ENCODE measurements at regions not wholly inside any gene's neighbourhood (a gene's known extent, or its start where the extent isn't known, plus 50 kb on each side); places are given as distances from the start of the nearest gene placed in this dataset.

- POLR2A ChIA-PET, result no interaction called here
Measured at GRCh38 chr5:1670351-1670750, 129.3 kb downstream of the MRPL36 start.

More at GRCh38 chr5:1670351-1670750, 129.3 kb downstream of the MRPL36 start:
- H3K4me1 ChIP-seq (ENCODE audit: control insufficient read depth in 1 of 2, insufficient read depth in 2 of 2, low read length in 2 of 2), result peaks cover 6% of the 10 kb centered on the region in 2 experiments; a peak in 3 of 4 replicates
- H3K27ac ChIP-seq (ENCODE audit: low read depth, low read length), result no peak overlapping the region
- BruUV-seq (replicated peaks), result no TSS peak
- ChIA-PET RAD21 (ENCODE audit: low non-redundant PET in 1 of 2, low total read pairs in 2 of 2, uncharacterized antibody in 2 of 2, unreplicated experiment in 2 of 2) (no interaction called here), CTCF (no interaction called here)
- no peaks in the 10 kb centered on the region for H4K20me1 ChIP-seq (ENCODE audit: insufficient read depth)
- H3K9me3 ChIP-seq (ENCODE audit: control insufficient read depth in 1 of 2, insufficient read depth in 1 of 2, low read depth in 1 of 2, low read length in 2 of 2), result no peaks in the 10 kb centered on the region
- H2AFZ ChIP-seq (ENCODE audit: low read depth, low read length, poor library complexity, severe bottlenecking), result no peak overlapping the region
- DNase-seq (ENCODE audit: low read depth, low spot score), result no peak
- H3K4me2 ChIP-seq (ENCODE audit: low read length), result no peak overlapping the region
- intact Hi-C loops (cut with micrococcal nuclease), result loop anchor here (10.0 kb wide), 2 partner anchors 354 to 484 kb away; no protein-coding TSS in a partner anchor
- no peaks in the 10 kb centered on the region for H3K9me2 ChIP-seq (ENCODE audit: insufficient read depth)
- H3K79me2 ChIP-seq (ENCODE audit: insufficient read depth, low read length), result no peaks in the 10 kb centered on the region
- no peak overlapping the region for H3K9ac ChIP-seq (ENCODE audit: low read length)
- H3K4me3 ChIP-seq (replicated peaks in 1 of 2; ENCODE audit: low read depth in 1 of 2, low read length in 2 of 2), result no peak overlapping the region
- ATAC-seq, result no peak
- H3K27me3 ChIP-seq (ENCODE audit: insufficient read depth, low read length), result peaks cover 6% of the 10 kb centered on the region; the same call in 1 of the 2 replicates
- H3K36me3 ChIP-seq (ENCODE audit: control insufficient read depth in 1 of 2, insufficient read depth in 2 of 2, low read length in 2 of 2), result no peaks in the 10 kb centered on the region
- TF ChIP-seq ELF1 (IDR thresholded peaks at IDR 0.05; ENCODE audit: borderline replicate concordance, low read depth) (no peak), CBX3 (IDR thresholded peaks at IDR 0.05; ENCODE audit: low read depth) (no peak), SIN3A (IDR thresholded peaks at IDR 0.05; ENCODE audit: low read depth) (no peak), CTCF (IDR thresholded peaks at IDR 0.05 in 2 of 3, conservative IDR thresholded peaks at IDR 0.05 in 1 of 3; ENCODE audit: borderline replicate concordance in 1 of 3, insufficient read depth in 1 of 3, low read depth in 2 of 3, low read length in 2 of 3) (no peak), EGR1 (IDR thresholded peaks at IDR 0.05; ENCODE audit: low read depth) (no peak), TCF7L2 (IDR thresholded peaks at IDR 0.05; ENCODE audit: borderline replicate concordance, extremely low read depth, insufficient read depth, insufficient read length) (no peak), EZH2phosphoT487 (IDR thresholded peaks at IDR 0.05; ENCODE audit: borderline replicate concordance) (no peak), REST (IDR thresholded peaks at IDR 0.05; ENCODE audit: low read depth) (no peak), ZFX (IDR thresholded peaks at IDR 0.05) (no peak), EZH2 (IDR thresholded peaks at IDR 0.05) (no peak), RAD21 (IDR thresholded peaks at IDR 0.05; ENCODE audit: low read depth) (no peak), JUND (IDR thresholded peaks at IDR 0.05) (no peak), ATF3 (IDR thresholded peaks at IDR 0.05) (no peak), MAX (IDR thresholded peaks at IDR 0.05) (no peak)
